ENCODE measurements at regions not wholly inside any gene's neighbourhood (a gene's known extent, or its start where the extent isn't known, plus 50 kb on each side); places are given as distances from the start of the nearest gene placed in this dataset.

GRCh38 chr3:38890426-38890825 is 74.4 kb upstream of the SCN10A start:
- H3K27ac ChIP-seq (ENCODE audit: low read depth in 1 of 2, low read length in 2 of 2): no peak overlapping the region
- H3K36me3 ChIP-seq (ENCODE audit: control insufficient read depth in 4 of 4, insufficient read depth in 3 of 4, low read depth in 1 of 4, low read length in 3 of 4): no peaks in the 10 kb centered on the region
- no peak overlapping the region for H3K9ac ChIP-seq (ENCODE audit: low read depth in 1 of 2, low read length in 2 of 2)
- H3K4me3 ChIP-seq (ENCODE audit: low read depth in 1 of 3, low read length in 3 of 3): no peak overlapping the region
- no peak for TF ChIP-seq GABPA (IDR thresholded peaks at IDR 0.05 in 1 of 2, conservative IDR thresholded peaks at IDR 0.05 in 1 of 2)
- no peak for TF ChIP-seq NR2F2 (IDR thresholded peaks at IDR 0.05)
- TF ChIP-seq, protein P1, sequence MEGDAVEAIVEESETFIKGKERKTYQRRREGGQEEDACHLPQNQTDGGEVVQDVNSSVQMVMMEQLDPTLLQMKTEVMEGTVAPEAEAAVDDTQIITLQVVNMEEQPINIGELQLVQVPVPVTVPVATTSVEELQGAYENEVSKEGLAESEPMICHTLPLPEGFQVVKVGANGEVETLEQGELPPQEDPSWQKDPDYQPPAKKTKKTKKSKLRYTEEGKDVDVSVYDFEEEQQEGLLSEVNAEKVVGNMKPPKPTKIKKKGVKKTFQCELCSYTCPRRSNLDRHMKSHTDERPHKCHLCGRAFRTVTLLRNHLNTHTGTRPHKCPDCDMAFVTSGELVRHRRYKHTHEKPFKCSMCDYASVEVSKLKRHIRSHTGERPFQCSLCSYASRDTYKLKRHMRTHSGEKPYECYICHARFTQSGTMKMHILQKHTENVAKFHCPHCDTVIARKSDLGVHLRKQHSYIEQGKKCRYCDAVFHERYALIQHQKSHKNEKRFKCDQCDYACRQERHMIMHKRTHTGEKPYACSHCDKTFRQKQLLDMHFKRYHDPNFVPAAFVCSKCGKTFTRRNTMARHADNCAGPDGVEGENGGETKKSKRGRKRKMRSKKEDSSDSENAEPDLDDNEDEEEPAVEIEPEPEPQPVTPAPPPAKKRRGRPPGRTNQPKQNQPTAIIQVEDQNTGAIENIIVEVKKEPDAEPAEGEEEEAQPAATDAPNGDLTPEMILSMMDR (IDR thresholded peaks at IDR 0.05; ENCODE audit: low read depth, low read length, missing input control): no peak
- no peak for TF ChIP-seq HNF4G (IDR thresholded peaks at IDR 0.05)
- TF ChIP-seq MAX (IDR thresholded peaks at IDR 0.05): no peak
- TF ChIP-seq TAF1 (conservative IDR thresholded peaks at IDR 0.05): no peak
- TF ChIP-seq FOXA2 (IDR thresholded peaks at IDR 0.05): no peak
- TF ChIP-seq RXRA (IDR thresholded peaks at IDR 0.05): no peak
- no peak for TF ChIP-seq FOXA1 (IDR thresholded peaks at IDR 0.05)
- TF ChIP-seq JUND (IDR thresholded peaks at IDR 0.05): no peak
- 80% methylated on average over 4 of the region's 4 CpGs for WGBS
- no peaks in the 10 kb centered on the region for H3K27me3 ChIP-seq (ENCODE audit: control insufficient read depth in 4 of 4, insufficient read depth in 4 of 4, low read length in 3 of 4)
- no peak for DNase-seq (ENCODE audit: low spot score)
- H3K9me3 ChIP-seq (ENCODE audit: control insufficient read depth in 4 of 4, low read length in 3 of 4): peaks cover 0 to 4% (median 2%) of the 10 kb centered on the region in 4 donors
- no peaks in the 10 kb centered on the region for H3K4me1 ChIP-seq (ENCODE audit: control insufficient read depth in 4 of 4, insufficient read depth in 4 of 4, low read length in 3 of 4)

GRCh38 chr3:38878646-38879045 is 62.6 kb upstream of the SCN10A start:
- Histone ChIP-seq H3K36me3 (ENCODE audit: control insufficient read depth in 4 of 4, insufficient read depth in 3 of 4, low read depth in 1 of 4, low read length in 3 of 4) (no peaks in the 10 kb centered on the region), H3K9ac (ENCODE audit: low read depth in 1 of 2, low read length in 2 of 2) (no peak overlapping the region), H3K4me3 (ENCODE audit: low read depth in 1 of 3, low read length in 3 of 3) (no peak overlapping the region), H3K4me1 (ENCODE audit: control insufficient read depth in 4 of 4, insufficient read depth in 4 of 4, low read length in 3 of 4) (no peaks in the 10 kb centered on the region), H3K27ac (ENCODE audit: low read depth in 1 of 2, low read length in 2 of 2) (no peak overlapping the region), H3K9me3 (ENCODE audit: control insufficient read depth in 4 of 4, low read length in 3 of 4) (no peaks in the 10 kb centered on the region), H3K27me3 (ENCODE audit: control insufficient read depth in 4 of 4, insufficient read depth in 4 of 4, low read length in 3 of 4) (no peaks in the 10 kb centered on the region)
- TF ChIP-seq YY1 (IDR thresholded peaks at IDR 0.05): no peak
- TF ChIP-seq MAX (IDR thresholded peaks at IDR 0.05): no peak
- TF ChIP-seq, protein P2, sequence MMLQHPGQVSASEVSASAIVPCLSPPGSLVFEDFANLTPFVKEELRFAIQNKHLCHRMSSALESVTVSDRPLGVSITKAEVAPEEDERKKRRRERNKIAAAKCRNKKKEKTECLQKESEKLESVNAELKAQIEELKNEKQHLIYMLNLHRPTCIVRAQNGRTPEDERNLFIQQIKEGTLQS (IDR thresholded peaks at IDR 0.05): no peak
- TF ChIP-seq HNF4G (IDR thresholded peaks at IDR 0.05): no peak
- TF ChIP-seq GABPA (IDR thresholded peaks at IDR 0.05 in 1 of 2, conservative IDR thresholded peaks at IDR 0.05 in 1 of 2): no peak
- no peak for TF ChIP-seq FOXA2 (IDR thresholded peaks at IDR 0.05)
- TF ChIP-seq SP1 (IDR thresholded peaks at IDR 0.05): no peak
- TF ChIP-seq HNF4A (conservative IDR thresholded peaks at IDR 0.05): no peak
- no peak for TF ChIP-seq NR2F2 (IDR thresholded peaks at IDR 0.05)
- TF ChIP-seq, protein P3, sequence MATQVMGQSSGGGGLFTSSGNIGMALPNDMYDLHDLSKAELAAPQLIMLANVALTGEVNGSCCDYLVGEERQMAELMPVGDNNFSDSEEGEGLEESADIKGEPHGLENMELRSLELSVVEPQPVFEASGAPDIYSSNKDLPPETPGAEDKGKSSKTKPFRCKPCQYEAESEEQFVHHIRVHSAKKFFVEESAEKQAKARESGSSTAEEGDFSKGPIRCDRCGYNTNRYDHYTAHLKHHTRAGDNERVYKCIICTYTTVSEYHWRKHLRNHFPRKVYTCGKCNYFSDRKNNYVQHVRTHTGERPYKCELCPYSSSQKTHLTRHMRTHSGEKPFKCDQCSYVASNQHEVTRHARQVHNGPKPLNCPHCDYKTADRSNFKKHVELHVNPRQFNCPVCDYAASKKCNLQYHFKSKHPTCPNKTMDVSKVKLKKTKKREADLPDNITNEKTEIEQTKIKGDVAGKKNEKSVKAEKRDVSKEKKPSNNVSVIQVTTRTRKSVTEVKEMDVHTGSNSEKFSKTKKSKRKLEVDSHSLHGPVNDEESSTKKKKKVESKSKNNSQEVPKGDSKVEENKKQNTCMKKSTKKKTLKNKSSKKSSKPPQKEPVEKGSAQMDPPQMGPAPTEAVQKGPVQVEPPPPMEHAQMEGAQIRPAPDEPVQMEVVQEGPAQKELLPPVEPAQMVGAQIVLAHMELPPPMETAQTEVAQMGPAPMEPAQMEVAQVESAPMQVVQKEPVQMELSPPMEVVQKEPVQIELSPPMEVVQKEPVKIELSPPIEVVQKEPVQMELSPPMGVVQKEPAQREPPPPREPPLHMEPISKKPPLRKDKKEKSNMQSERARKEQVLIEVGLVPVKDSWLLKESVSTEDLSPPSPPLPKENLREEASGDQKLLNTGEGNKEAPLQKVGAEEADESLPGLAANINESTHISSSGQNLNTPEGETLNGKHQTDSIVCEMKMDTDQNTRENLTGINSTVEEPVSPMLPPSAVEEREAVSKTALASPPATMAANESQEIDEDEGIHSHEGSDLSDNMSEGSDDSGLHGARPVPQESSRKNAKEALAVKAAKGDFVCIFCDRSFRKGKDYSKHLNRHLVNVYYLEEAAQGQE (IDR thresholded peaks at IDR 0.05): no peak
- no peak for TF ChIP-seq FOXA1 (IDR thresholded peaks at IDR 0.05)
- no peak for TF ChIP-seq EGR1 (IDR thresholded peaks at IDR 0.05; ENCODE audit: low read depth in 2 of 2)
- TF ChIP-seq TAF1 (conservative IDR thresholded peaks at IDR 0.05): no peak
- no peak for TF ChIP-seq RXRA (IDR thresholded peaks at IDR 0.05)
- TF ChIP-seq, protein P1 (IDR thresholded peaks at IDR 0.05; ENCODE audit: low read depth, low read length, missing input control): no peak
- no peak for DNase-seq (ENCODE audit: low spot score)
